ENCODE measurements at regions not wholly inside any gene's neighbourhood (a gene's known extent, or its start where the extent isn't known, plus 50 kb on each side); places are given as distances from the start of the nearest gene placed in this dataset.

- TF ChIP-seq, protein P1, sequence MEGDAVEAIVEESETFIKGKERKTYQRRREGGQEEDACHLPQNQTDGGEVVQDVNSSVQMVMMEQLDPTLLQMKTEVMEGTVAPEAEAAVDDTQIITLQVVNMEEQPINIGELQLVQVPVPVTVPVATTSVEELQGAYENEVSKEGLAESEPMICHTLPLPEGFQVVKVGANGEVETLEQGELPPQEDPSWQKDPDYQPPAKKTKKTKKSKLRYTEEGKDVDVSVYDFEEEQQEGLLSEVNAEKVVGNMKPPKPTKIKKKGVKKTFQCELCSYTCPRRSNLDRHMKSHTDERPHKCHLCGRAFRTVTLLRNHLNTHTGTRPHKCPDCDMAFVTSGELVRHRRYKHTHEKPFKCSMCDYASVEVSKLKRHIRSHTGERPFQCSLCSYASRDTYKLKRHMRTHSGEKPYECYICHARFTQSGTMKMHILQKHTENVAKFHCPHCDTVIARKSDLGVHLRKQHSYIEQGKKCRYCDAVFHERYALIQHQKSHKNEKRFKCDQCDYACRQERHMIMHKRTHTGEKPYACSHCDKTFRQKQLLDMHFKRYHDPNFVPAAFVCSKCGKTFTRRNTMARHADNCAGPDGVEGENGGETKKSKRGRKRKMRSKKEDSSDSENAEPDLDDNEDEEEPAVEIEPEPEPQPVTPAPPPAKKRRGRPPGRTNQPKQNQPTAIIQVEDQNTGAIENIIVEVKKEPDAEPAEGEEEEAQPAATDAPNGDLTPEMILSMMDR (IDR thresholded peaks at IDR 0.05) = no peak
- TF ChIP-seq EP300 (IDR thresholded peaks at IDR 0.05) (no peak), POLR2A (IDR thresholded peaks at IDR 0.05) (no peak)
Observed at GRCh38 chr10:78772986-78773530, 295.7 kb upstream of the ZMIZ1 start.
